HCT116 (cell line): ENCODE measurements at regions not wholly inside any gene's neighbourhood (a gene's known extent, or its start where the extent isn't known, plus 50 kb on each side); places are given as distances from the start of the nearest gene placed in this dataset.

Experiments used
- ATF3 ChIP-seq: IDR thresholded peaks from 2 replicates; pipeline ENCODE4 v1.6.1; 2012
- CEBPB ChIP-seq: IDR thresholded peaks from 2 replicates; pipeline ENCODE4 v1.6.1; 2012; ENCODE audit warnings: low read depth
- CTCF ChIP-seq, 3 experiments: fragments of 200-600 bp in 1 of 3; sonication (generic) in 1 of 3; IDR thresholded peaks in 2 of 3; conservative IDR thresholded peaks in 1 of 3; 2 replicates each; pipeline ENCODE4 v1.5.1; 2012 to 2017; ENCODE audit warnings: low read depth in 2 of 3, low read length in 2 of 3, antibody characterized with exemption in 1 of 3, borderline replicate concordance in 1 of 3, control low read depth in 1 of 3, mild to moderate bottlenecking in 1 of 3, mixed read lengths in 1 of 3, mixed run types in 1 of 3, moderate library complexity in 1 of 3; ENCODE audit not compliant: insufficient read depth in 1 of 3
- EGR1 ChIP-seq: IDR thresholded peaks from 2 replicates; pipeline ENCODE4 v1.6.1; 2012; ENCODE audit warnings: low read depth
- ELF1 ChIP-seq: IDR thresholded peaks from 2 replicates; pipeline ENCODE4 v1.6.1; 2012; ENCODE audit warnings: low read depth, borderline replicate concordance
- EZH2 ChIP-seq: fragments of 200-600 bp; sonication (generic); IDR thresholded peaks from 2 replicates; pipeline ENCODE4 v1.6.1; 2017; ENCODE audit warnings: antibody characterized with exemption, mixed run types
- EZH2phosphoT487 ChIP-seq: fragments of 200-600 bp; IDR thresholded peaks from 2 replicates; pipeline ENCODE4 v1.6.1; 2018; ENCODE audit warnings: antibody characterized with exemption, borderline replicate concordance
- POLR2A ChIP-seq: IDR thresholded peaks from 2 replicates; pipeline ENCODE4 v1.7.0; 2011; ENCODE audit warnings: borderline replicate concordance; ENCODE audit not compliant: insufficient read depth, insufficient read length; ENCODE audit errors: extremely low read depth
- POLR2AphosphoS5 ChIP-seq: IDR thresholded peaks from 2 replicates; pipeline ENCODE4 v1.6.1; 2011; ENCODE audit warnings: mild to moderate bottlenecking, low read depth, low read length, moderate library complexity
- SIN3A ChIP-seq: IDR thresholded peaks from 2 replicates; pipeline ENCODE4 v1.6.1; 2012; ENCODE audit warnings: low read depth
- SP1 ChIP-seq: IDR thresholded peaks from 2 replicates; pipeline ENCODE4 v1.6.1; 2012; ENCODE audit warnings: low read depth
- YY1 ChIP-seq: IDR thresholded peaks from 2 replicates; pipeline ENCODE4 v1.6.1; 2011; ENCODE audit warnings: low read length, low read depth, moderate library complexity, mild to moderate bottlenecking; ENCODE audit not compliant: insufficient replicate concordance; ENCODE audit errors: extremely low read depth
- ZBTB33 ChIP-seq: IDR thresholded peaks from 2 replicates; pipeline ENCODE4 v1.6.1; 2011; ENCODE audit warnings: mild to moderate bottlenecking, low read length, moderate library complexity; ENCODE audit not compliant: insufficient replicate concordance; ENCODE audit errors: extremely low read depth
- ZFX ChIP-seq: fragments of 450-650 bp; IDR thresholded peaks from 2 replicates; pipeline ENCODE4 v1.6.1; 2017

- TF ChIP-seq CTCF (IDR thresholded peaks at IDR 0.05 in 2 of 3, conservative IDR thresholded peaks at IDR 0.05 in 1 of 3; ENCODE audit: borderline replicate concordance in 1 of 3, insufficient read depth in 1 of 3, low read depth in 2 of 3, low read length in 2 of 3), result no peak
- TF ChIP-seq POLR2AphosphoS5, result no peak
- no peak for TF ChIP-seq ATF3
- TF ChIP-seq POLR2A, result no peak
- no peak for TF ChIP-seq EZH2phosphoT487
- TF ChIP-seq CEBPB, result no peak
- no peak for TF ChIP-seq SP1
- TF ChIP-seq YY1, result no peak
- TF ChIP-seq SIN3A, result no peak
- no peak for TF ChIP-seq EZH2
- TF ChIP-seq ELF1, result no peak
- TF ChIP-seq ZBTB33, result no peak
- no peak for TF ChIP-seq EGR1
- TF ChIP-seq ZFX, result no peak
Observed at GRCh38 chr21:27636656-27637055, 669.8 kb upstream of the ADAMTS5 start.
